Activated naive CD4-positive, alpha-beta T cell treated with anti-CD3 and anti-CD28 coated beads, Interleukin-2, amount 50 U/mL, for 24 hours (primary cell): ENCODE measurements at regions not wholly inside any gene's neighbourhood (a gene's known extent, or its start where the extent isn't known, plus 50 kb on each side); places are given as distances from the start of the nearest gene placed in this dataset.

Source experiments
- H3K27ac Mint-ChIP-seq: one replicate; pipeline ENCODE4 v1.8.0; 2021; ENCODE audit warnings: mild to moderate bottlenecking, mixed read lengths
- H3K27me3 Mint-ChIP-seq: one replicate; pipeline ENCODE4 v1.8.0; 2021; ENCODE audit warnings: mixed read lengths
- H3K36me3 Mint-ChIP-seq: one replicate; pipeline ENCODE4 v1.8.0; 2021; ENCODE audit warnings: mixed read lengths
- H3K4me1 Mint-ChIP-seq: one replicate; pipeline ENCODE4 v1.8.0; 2021; ENCODE audit warnings: mixed read lengths
- H3K4me3 Mint-ChIP-seq: one replicate; pipeline ENCODE4 v1.8.0; 2021; ENCODE audit warnings: mild to moderate bottlenecking, mixed read lengths
- H3K9me3 Mint-ChIP-seq: one replicate; pipeline ENCODE4 v1.8.0; 2021; ENCODE audit warnings: mixed read lengths

GRCh38 chr12:89991807-89992590 is 283.4 kb upstream of the ATP2B1 start:
- H3K4me1 Mint-ChIP-seq, result peaks cover 17% of the 10 kb centered on the region

GRCh38 chr12:89988188-89988915 is 279.7 kb upstream of the ATP2B1 start:
- Mint-ChIP-seq H3K27ac (no peak overlapping the region), H3K4me3 (no peak overlapping the region), H3K4me1 (peaks cover 17% of the 10 kb centered on the region), H3K27me3 (no peaks in the 10 kb centered on the region), H3K36me3 (no peaks in the 10 kb centered on the region), H3K9me3 (no peaks in the 10 kb centered on the region)

More at GRCh38 chr12:89991807-89992590, 283.4 kb upstream of the ATP2B1 start:
- no peak overlapping the region for H3K27ac Mint-ChIP-seq
- no peaks in the 10 kb centered on the region for H3K9me3 Mint-ChIP-seq
- no peaks in the 10 kb centered on the region for H3K36me3 Mint-ChIP-seq
- H3K4me3 Mint-ChIP-seq, result no peak overlapping the region
- no peaks in the 10 kb centered on the region for H3K27me3 Mint-ChIP-seq

GRCh38 chr12:89985935-89986334 is 277.3 kb upstream of the ATP2B1 start:
- no peaks in the 10 kb centered on the region for H3K4me1 Mint-ChIP-seq
- H3K9me3 Mint-ChIP-seq, result no peaks in the 10 kb centered on the region
- H3K36me3 Mint-ChIP-seq, result no peaks in the 10 kb centered on the region
- H3K4me3 Mint-ChIP-seq, result no peak overlapping the region
- H3K27ac Mint-ChIP-seq, result no peak overlapping the region
- no peaks in the 10 kb centered on the region for H3K27me3 Mint-ChIP-seq

- H3K36me3 Mint-ChIP-seq, result no peaks in the 10 kb centered on the region
- H3K27ac Mint-ChIP-seq, result no peak overlapping the region
- no peaks in the 10 kb centered on the region for H3K9me3 Mint-ChIP-seq
- H3K27me3 Mint-ChIP-seq, result no peaks in the 10 kb centered on the region
- no peaks in the 10 kb centered on the region for H3K4me1 Mint-ChIP-seq
- H3K4me3 Mint-ChIP-seq, result no peak overlapping the region
Observed at GRCh38 chr12:89984846-89985245, 276.2 kb upstream of the ATP2B1 start.

- Mint-ChIP-seq H3K4me1 (no peaks in the 10 kb centered on the region), H3K27ac (no peak overlapping the region), H3K36me3 (no peaks in the 10 kb centered on the region), H3K9me3 (no peaks in the 10 kb centered on the region), H3K27me3 (no peaks in the 10 kb centered on the region), H3K4me3 (no peak overlapping the region)
Observed at GRCh38 chr12:89983622-89984021, 275.0 kb upstream of the ATP2B1 start.

GRCh38 chr12:89980236-89980635 is 271.6 kb upstream of the ATP2B1 start:
- no peaks in the 10 kb centered on the region for H3K27me3 Mint-ChIP-seq
- no peak overlapping the region for H3K27ac Mint-ChIP-seq
- no peaks in the 10 kb centered on the region for H3K9me3 Mint-ChIP-seq
- peaks cover 3% of the 10 kb centered on the region for H3K4me1 Mint-ChIP-seq
- H3K36me3 Mint-ChIP-seq, result no peaks in the 10 kb centered on the region
- H3K4me3 Mint-ChIP-seq, result no peak overlapping the region

GRCh38 chr12:89977405-89978085 is 268.9 kb upstream of the ATP2B1 start:
- Mint-ChIP-seq H3K4me3 (no peak overlapping the region), H3K27me3 (no peaks in the 10 kb centered on the region), H3K27ac (no peak overlapping the region), H3K4me1 (peaks cover 5% of the 10 kb centered on the region), H3K36me3 (no peaks in the 10 kb centered on the region), H3K9me3 (no peaks in the 10 kb centered on the region)

GRCh38 chr12:89976866-89977265 is 268.2 kb upstream of the ATP2B1 start:
- no peaks in the 10 kb centered on the region for H3K27me3 Mint-ChIP-seq
- H3K4me1 Mint-ChIP-seq, result peaks cover 5% of the 10 kb centered on the region
- H3K9me3 Mint-ChIP-seq, result no peaks in the 10 kb centered on the region
- H3K4me3 Mint-ChIP-seq, result no peak overlapping the region
- H3K36me3 Mint-ChIP-seq, result no peaks in the 10 kb centered on the region
- H3K27ac Mint-ChIP-seq, result no peak overlapping the region

GRCh38 chr12:89975574-89975973 is 266.9 kb upstream of the ATP2B1 start:
- Mint-ChIP-seq H3K36me3 (no peaks in the 10 kb centered on the region), H3K27me3 (no peaks in the 10 kb centered on the region), H3K9me3 (no peaks in the 10 kb centered on the region), H3K27ac (no peak overlapping the region), H3K4me3 (no peak overlapping the region), H3K4me1 (peaks cover 9% of the 10 kb centered on the region)

GRCh38 chr12:89971880-89972279 is 263.2 kb upstream of the ATP2B1 start:
- no peaks in the 10 kb centered on the region for H3K27me3 Mint-ChIP-seq
- H3K27ac Mint-ChIP-seq, result no peak overlapping the region
- peaks cover 9% of the 10 kb centered on the region for H3K4me1 Mint-ChIP-seq
- H3K4me3 Mint-ChIP-seq, result no peak overlapping the region
- no peaks in the 10 kb centered on the region for H3K9me3 Mint-ChIP-seq
- H3K36me3 Mint-ChIP-seq, result no peaks in the 10 kb centered on the region

- Mint-ChIP-seq H3K4me3 (no peak overlapping the region), H3K27me3 (no peaks in the 10 kb centered on the region), H3K4me1 (peaks cover 9% of the 10 kb centered on the region), H3K9me3 (no peaks in the 10 kb centered on the region), H3K36me3 (no peaks in the 10 kb centered on the region), H3K27ac (no peak overlapping the region)
Observed at GRCh38 chr12:89970722-89971121, 262.1 kb upstream of the ATP2B1 start.

- Mint-ChIP-seq H3K27ac (no peak overlapping the region), H3K9me3 (no peaks in the 10 kb centered on the region), H3K27me3 (no peaks in the 10 kb centered on the region), H3K36me3 (no peaks in the 10 kb centered on the region), H3K4me3 (no peak overlapping the region), H3K4me1 (peaks cover 4% of the 10 kb centered on the region)
Observed at GRCh38 chr12:89969093-89969492, 260.5 kb upstream of the ATP2B1 start.

- no peak overlapping the region for H3K4me3 Mint-ChIP-seq
- H3K9me3 Mint-ChIP-seq, result no peaks in the 10 kb centered on the region
- H3K27me3 Mint-ChIP-seq, result no peaks in the 10 kb centered on the region
- no peaks in the 10 kb centered on the region for H3K36me3 Mint-ChIP-seq
- peaks cover 4% of the 10 kb centered on the region for H3K4me1 Mint-ChIP-seq
- no peak overlapping the region for H3K27ac Mint-ChIP-seq
Observed at GRCh38 chr12:89968151-89968700, 259.6 kb upstream of the ATP2B1 start.

- no peak overlapping the region for H3K4me3 Mint-ChIP-seq
- H3K9me3 Mint-ChIP-seq, result no peaks in the 10 kb centered on the region
- H3K36me3 Mint-ChIP-seq, result no peaks in the 10 kb centered on the region
- no peak overlapping the region for H3K27ac Mint-ChIP-seq
- H3K27me3 Mint-ChIP-seq, result no peaks in the 10 kb centered on the region
- peaks cover 9% of the 10 kb centered on the region for H3K4me1 Mint-ChIP-seq
Observed at GRCh38 chr12:89966495-89967240, 258.0 kb upstream of the ATP2B1 start.

GRCh38 chr12:89965993-89966392 is 257.4 kb upstream of the ATP2B1 start:
- H3K27ac Mint-ChIP-seq, result no peak overlapping the region
- H3K27me3 Mint-ChIP-seq, result no peaks in the 10 kb centered on the region
- no peaks in the 10 kb centered on the region for H3K36me3 Mint-ChIP-seq
- H3K4me3 Mint-ChIP-seq, result no peak overlapping the region
- H3K4me1 Mint-ChIP-seq, result peaks cover 14% of the 10 kb centered on the region
- H3K9me3 Mint-ChIP-seq, result no peaks in the 10 kb centered on the region
